Pons (tissue), 1 donor: ENCODE measurements at regions not wholly inside any gene's neighbourhood (a gene's known extent, or its start where the extent isn't known, plus 50 kb on each side); places are given as distances from the start of the nearest gene placed in this dataset.
"Not testable (repeated sequence)": the region's sequence is repeated elsewhere in the genome, so short reads cannot be mapped to it uniquely, and the experiment has no call there.

Experiments used
- DNase-seq: peaks from one replicate; pipeline ENCODE4 v3.0.0-alpha.2; 2016; ENCODE audit warnings: low spot score

GRCh38 chr3:191076903-191077552 lies 122.0 kb upstream of the OSTN start:
- no peak for DNase-seq

DNA sequence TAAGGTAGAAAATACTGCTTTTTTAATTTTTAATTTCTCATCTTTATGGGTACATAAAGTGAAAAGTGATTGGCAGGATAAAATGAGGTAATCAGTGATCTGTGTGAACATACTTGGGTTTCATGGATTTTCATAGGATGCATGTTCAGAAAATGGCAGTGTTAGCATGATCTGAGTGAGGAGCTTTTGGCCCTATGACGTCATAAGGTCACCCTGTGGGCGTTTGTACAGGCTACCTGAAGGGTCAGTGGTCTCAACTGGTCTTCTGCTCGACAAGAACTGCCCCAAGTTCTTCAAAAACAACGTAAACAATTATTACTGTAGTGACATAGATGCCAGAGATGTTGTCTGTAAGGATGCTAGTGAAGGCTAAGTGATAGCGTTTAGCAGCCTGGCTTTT lies 124.5 kb upstream of the OSTN start:
- DNase-seq = no peak

DNA sequence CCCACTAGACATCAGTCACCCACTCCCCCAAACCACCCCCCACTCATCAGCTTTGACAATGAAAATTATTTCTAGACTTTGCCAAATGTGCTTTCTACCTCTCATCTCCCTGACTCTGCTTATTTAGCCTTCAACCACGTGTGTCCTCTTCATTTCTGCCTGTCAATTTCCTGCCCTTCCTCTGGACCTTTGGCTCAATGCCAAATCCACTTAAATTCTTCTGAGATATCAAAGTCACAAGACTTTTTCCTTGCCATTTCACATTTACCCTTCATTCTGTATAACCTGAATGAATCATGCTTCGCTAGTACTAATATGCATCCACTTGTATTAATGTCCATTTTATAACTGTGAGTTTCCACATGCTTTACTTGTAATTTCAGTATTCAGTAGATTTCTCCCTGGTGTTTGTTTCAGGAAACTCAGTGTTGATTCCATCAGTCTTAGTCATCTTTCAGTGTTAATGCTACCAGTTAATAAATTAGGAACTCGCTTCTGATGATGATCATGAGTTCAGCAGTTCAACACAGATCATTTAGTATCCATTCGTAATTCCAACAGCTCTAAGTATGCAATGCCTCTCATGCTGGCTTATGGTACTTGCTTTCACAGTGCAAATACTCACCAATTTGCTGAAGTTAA lies 128.2 kb upstream of the OSTN start:
- DNase-seq = no peak

GRCh38 chr3:191070201-191070600 lies 128.8 kb upstream of the OSTN start:
- DNase-seq = no peak

GRCh38 chr3:191068946-191069813 lies 129.9 kb upstream of the OSTN start:
- DNase-seq = no peak

DNA sequence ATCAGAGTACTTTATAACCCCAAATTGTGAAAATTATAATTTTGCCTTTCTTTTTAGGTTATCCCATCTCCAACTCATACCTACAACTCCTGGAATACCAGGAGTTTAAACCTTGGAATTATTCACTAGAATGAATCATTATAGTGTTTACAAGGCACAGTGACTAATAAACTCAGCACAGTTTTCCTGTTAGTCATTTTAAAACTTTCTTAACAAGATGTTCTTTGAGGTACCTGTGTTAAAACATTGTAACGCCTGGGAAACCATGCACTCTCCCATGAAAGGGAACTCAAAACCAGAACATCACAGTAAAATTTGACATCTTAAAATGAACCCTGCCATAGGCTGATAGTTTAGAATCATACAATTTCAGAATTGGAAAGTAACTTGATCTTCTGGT lies 132.4 kb upstream of the OSTN start:
- no peak for DNase-seq

GRCh38 chr3:191065181-191065805 lies 133.7 kb upstream of the OSTN start:
- no peak for DNase-seq

DNA sequence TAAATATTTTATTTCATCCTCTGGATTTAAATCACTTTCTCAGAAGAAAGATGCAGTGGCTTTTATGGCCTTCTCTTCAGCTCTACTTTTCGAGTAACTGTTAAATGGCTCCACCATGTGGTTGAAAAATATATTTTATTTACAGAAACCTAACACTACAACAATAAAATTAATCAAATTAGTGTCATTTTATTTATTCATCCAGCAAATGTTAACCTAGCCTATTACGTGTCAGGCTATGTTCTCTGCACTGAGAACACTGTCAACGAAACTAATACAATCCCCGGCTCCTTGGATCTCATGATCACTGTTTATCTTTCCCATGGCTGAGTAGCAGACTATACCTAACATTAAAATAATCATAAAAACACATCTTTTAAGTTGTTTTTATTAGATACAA lies 148.0 kb upstream of the OSTN start:
- peak; percentile 47 for DNase-seq

GRCh38 chr3:191047930-191048329 lies 151.1 kb upstream of the OSTN start:
- no peak for DNase-seq

- DNase-seq = no peak
Measured at GRCh38 chr3:191030929-191031328, 168.1 kb upstream of the OSTN start.

DNA sequence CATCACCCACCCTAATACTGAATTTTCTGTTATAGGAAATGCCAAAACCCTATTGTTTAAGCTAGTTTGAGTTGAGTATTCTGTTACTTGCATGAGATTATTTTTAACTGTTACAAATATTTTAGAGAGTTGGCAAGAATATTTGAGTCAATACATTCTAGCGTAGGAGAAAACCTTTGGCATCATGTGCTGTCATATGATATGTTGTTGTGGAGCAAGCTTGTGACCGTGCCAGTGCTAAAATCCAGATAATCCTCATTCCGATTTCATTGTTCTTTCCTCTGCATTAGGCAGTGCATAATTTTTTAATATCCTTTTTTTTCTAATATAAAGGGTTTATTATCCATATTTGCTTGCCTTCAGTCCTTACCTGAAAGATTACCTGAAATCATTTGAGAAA lies 168.0 kb upstream of the GMNC start:
- no peak for DNase-seq

DNA sequence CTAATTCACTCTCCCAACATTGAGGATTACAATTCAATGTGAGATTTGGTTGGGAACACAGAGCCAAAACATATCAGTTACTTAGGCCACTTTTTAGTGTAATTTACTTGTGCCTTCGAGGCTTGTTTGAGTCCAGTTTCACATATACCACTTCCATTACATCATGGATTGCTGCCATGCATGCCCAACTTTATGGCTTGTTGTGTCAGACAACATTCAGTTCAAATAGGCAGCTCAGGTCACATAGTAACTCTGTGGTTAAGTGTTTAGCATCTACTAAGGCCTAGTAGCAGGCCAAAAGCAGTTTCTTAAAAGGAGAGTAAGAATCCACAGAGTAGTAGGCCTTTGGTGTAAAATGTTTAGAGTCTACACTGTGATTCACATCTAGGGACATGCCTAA lies 164.3 kb upstream of the GMNC start:
- no peak for DNase-seq

- no peak for DNase-seq
Measured at GRCh38 chr3:191020730-191021396, 158.4 kb upstream of the GMNC start.

DNA sequence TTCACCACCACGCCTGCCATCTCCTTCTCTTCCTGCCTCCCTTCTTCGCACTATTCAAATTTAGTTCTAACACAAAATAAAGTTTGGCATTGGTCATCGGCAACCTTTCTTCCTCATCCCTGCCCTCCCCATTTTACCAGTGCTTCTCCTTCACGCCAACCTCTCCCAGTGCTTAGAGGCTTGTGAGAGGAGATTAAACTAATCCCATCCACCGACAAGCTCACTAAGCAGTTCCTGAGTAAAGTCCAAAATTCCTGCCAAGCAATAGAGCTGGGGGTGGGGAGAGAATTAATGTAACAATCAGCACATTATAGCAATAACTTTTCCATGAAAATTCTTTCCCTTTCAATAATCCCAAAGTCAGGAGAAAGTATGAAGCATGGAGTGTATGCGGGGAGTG lies 157.4 kb upstream of the GMNC start:
- DNase-seq = no peak

DNA sequence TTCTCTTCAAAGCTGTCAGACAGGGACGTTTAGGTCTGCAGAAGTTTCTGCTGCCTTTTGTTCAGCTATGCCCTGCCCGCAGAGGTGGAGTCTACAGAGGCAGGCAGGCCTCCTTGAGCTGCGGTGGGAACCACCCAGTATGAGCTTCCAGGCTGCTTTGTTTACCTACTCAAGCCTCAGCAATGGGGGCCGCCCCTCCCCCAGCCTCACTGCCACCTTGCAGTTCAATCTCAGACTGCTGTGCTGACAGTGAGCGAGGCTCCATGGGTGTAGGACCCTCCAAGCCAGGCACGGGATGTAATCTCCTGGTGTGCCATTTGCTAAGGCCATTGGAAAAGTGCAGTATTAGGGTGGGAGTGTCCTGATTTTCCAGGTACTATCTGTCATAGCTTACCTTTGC lies 153.5 kb upstream of the GMNC start:
- not testable (repeated sequence) for DNase-seq

- no peak for DNase-seq
Measured at GRCh38 chr3:191008074-191008473, 145.6 kb upstream of the GMNC start.

GRCh38 chr3:191005790-191006189 lies 143.3 kb upstream of the GMNC start:
- no peak for DNase-seq

DNA sequence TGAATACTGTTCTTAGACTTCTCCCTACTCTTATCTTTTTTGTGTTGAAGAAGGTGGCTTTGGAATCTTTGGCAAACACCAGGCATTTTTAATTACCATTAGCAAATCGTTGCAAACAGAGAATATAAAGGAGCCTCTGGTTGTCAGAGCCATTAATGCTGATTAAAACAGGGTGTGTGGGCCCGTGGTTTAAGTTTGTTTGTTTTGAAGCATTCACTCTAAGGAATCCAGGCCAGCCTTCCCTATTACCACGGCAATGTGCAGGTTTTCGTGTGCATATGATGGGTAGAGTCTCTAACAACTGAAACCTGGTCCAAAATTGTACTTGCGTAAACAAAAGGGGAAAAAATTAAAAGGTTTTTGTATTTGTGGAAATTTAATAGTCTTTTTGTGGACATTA lies 141.2 kb upstream of the GMNC start:
- DNase-seq = no peak

- no peak for DNase-seq
Measured at GRCh38 chr3:190996181-190996775, 133.8 kb upstream of the GMNC start.

GRCh38 chr3:190995156-190995555 lies 132.7 kb upstream of the GMNC start:
- no peak for DNase-seq

DNA sequence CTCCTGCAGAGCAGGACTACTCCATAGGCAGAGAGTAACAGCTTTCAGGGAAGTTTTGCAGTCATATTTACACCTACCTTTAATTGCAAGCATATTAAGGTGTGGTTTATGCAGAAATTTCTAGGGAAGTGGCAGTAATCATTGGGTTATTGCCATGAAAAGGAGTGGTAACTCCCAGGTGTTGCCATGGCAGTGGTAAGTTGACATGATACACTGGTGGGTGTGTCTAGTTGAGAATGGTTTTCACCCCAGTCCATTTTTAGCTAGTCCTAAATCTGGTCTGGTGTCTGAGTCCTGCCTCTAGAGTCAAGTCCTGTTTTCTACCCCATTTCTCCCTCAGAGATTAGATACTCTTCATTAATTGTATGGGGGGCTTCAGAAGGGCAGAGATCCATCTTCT lies 128.4 kb upstream of the GMNC start:
- no peak for DNase-seq

GRCh38 chr3:190989218-190989617 lies 126.7 kb upstream of the GMNC start:
- no peak for DNase-seq
